IMR-90 (cell line): ENCODE measurements at regions not wholly inside any gene's neighbourhood (a gene's known extent, or its start where the extent isn't known, plus 50 kb on each side); places are given as distances from the start of the nearest gene placed in this dataset.

Source experiments
- ATAC-seq: fragments of 200-7000 bp; cut with Tn5 transposase; 2 replicates; pipeline ENCODE4 v1.9.1; 2020; ENCODE audit warnings: low read depth, mild to moderate bottlenecking, moderate library complexity
- BruUV-seq: library from RNA; stranded (reverse); fragments of 400-500 nt; replicated peaks from 2 replicates; lab custom pipeline; 2021; lab: Mats Ljungman, UMichigan
- CTCF ChIA-PET: fragments of 300-600 bp; formaldehyde crosslinking; extraction: SDS; loops from one replicate; lab custom pipeline; 2021; ENCODE audit warnings: antibody characterized with exemption; lab: Yijun Ruan, JAX
- POLR2A ChIA-PET: fragments of 300-600 bp; sonication (Branson Sonifier 250); formaldehyde crosslinking; loops from one replicate; lab custom pipeline; 2022; ENCODE audit warnings: antibody characterized with exemption; ENCODE audit not compliant: unreplicated experiment; lab: Charles Lee
- DNase-seq: peaks from one replicate; pipeline ENCODE4 v3.0.0; 2013
- H2AFZ ChIP-seq: replicated peaks from 2 replicates; pipeline ENCODE3; 2013; ENCODE audit warnings: low read length, mild to moderate bottlenecking; ENCODE audit not compliant: poor library complexity
- H2AK5ac ChIP-seq: 2 replicates; pipeline ENCODE4 v1.6.1; 2013; ENCODE audit warnings: low read depth, low read length, inconsistent platforms
- H2AK9ac ChIP-seq: replicated peaks from 2 replicates; pipeline ENCODE3; 2013; ENCODE audit warnings: mild to moderate bottlenecking, low read depth, low read length, moderate library complexity; ENCODE audit not compliant: poor library complexity
- H2BK120ac ChIP-seq: 2 replicates; pipeline ENCODE4 v1.6.1; 2013; ENCODE audit warnings: low read depth, low read length, inconsistent platforms
- H2BK15ac ChIP-seq: 3 replicates; pipeline ENCODE4 v1.6.1; 2013; ENCODE audit warnings: low read depth, low read length, inconsistent platforms
- H2BK20ac ChIP-seq: 2 replicates; pipeline ENCODE4 v1.6.1; 2013; ENCODE audit warnings: low read depth, mild to moderate bottlenecking, inconsistent platforms, low read length, moderate library complexity
- H2BK5ac ChIP-seq: 2 replicates; pipeline ENCODE4 v1.6.1; 2013; ENCODE audit warnings: mild to moderate bottlenecking, low read depth, low read length, inconsistent platforms; ENCODE audit not compliant: poor library complexity, severe bottlenecking
- H3K14ac ChIP-seq: replicated peaks from 2 replicates; pipeline ENCODE4 v1.6.1; 2013; ENCODE audit warnings: low read depth, low read length, inconsistent platforms
- H3K18ac ChIP-seq: 2 replicates; pipeline ENCODE4 v1.6.1; 2013; ENCODE audit warnings: low read depth, low read length, control low read depth
- H3K23ac ChIP-seq: 2 replicates; pipeline ENCODE4 v1.6.1; 2013; ENCODE audit warnings: low read depth, low read length, inconsistent platforms
- H3K27ac ChIP-seq: 2 replicates; pipeline ENCODE4 v1.5.1; 2013; ENCODE audit warnings: mild to moderate bottlenecking, control low read depth, low read length; ENCODE audit not compliant: insufficient read depth
- H3K27me3 ChIP-seq: 2 replicates; pipeline ENCODE4 v1.6.1; 2013; ENCODE audit warnings: low read length; ENCODE audit not compliant: control insufficient read depth, insufficient read depth
- H3K36me3 ChIP-seq: 2 replicates; pipeline ENCODE4 v1.6.1; 2013; ENCODE audit warnings: low read length, mixed read lengths; ENCODE audit not compliant: control insufficient read depth, insufficient read depth
- H3K4ac ChIP-seq: 2 replicates; pipeline ENCODE4 v1.6.1; 2013; ENCODE audit warnings: low read depth, low read length, inconsistent platforms
- H3K4me1 ChIP-seq: 2 replicates; pipeline ENCODE4 v1.6.1; 2013; ENCODE audit warnings: low read length, mixed read lengths; ENCODE audit not compliant: control insufficient read depth, insufficient read depth
- H3K4me2 ChIP-seq: 2 replicates; pipeline ENCODE4 v1.6.1; 2013; ENCODE audit warnings: low read depth, mild to moderate bottlenecking, control low read depth, low read length, moderate library complexity
- H3K4me3 ChIP-seq: 2 replicates; pipeline ENCODE4 v1.5.1; 2013; ENCODE audit warnings: low read depth, mild to moderate bottlenecking, control low read depth, low read length, moderate library complexity; ENCODE audit not compliant: insufficient read depth
- H3K56ac ChIP-seq: 2 replicates; pipeline ENCODE4 v1.6.1; 2013; ENCODE audit warnings: low read length, inconsistent platforms; ENCODE audit not compliant: insufficient read depth; ENCODE audit errors: extremely low read depth
- H3K79me1 ChIP-seq, 2 experiments: 2 replicates each; pipeline ENCODE4 v1.6.1; 2013; ENCODE audit warnings: low read length in 2 of 2, inconsistent platforms in 1 of 2, low read depth in 1 of 2
- H3K9ac ChIP-seq: 2 replicates; pipeline ENCODE4 v1.6.1; 2013; ENCODE audit warnings: low read depth, low read length, control low read depth
- H3K9me1 ChIP-seq: 2 replicates; pipeline ENCODE4 v1.6.1; 2013; ENCODE audit warnings: low read length, inconsistent platforms; ENCODE audit not compliant: insufficient read depth
- H3K9me3 ChIP-seq: 2 replicates; pipeline ENCODE4 v1.6.1; 2013; ENCODE audit warnings: low read length; ENCODE audit not compliant: control insufficient read depth, insufficient read depth
- H4K20me1 ChIP-seq: 2 replicates; pipeline ENCODE4 v1.6.1; 2013; ENCODE audit warnings: low read length, inconsistent platforms; ENCODE audit not compliant: insufficient read depth
- H4K5ac ChIP-seq: 2 replicates; pipeline ENCODE4 v1.6.1; 2013; ENCODE audit warnings: mild to moderate bottlenecking, low read depth, low read length, control low read depth
- H4K8ac ChIP-seq, 2 experiments: 2 replicates each; pipeline ENCODE4 v1.6.1; 2013; ENCODE audit warnings: low read depth in 2 of 2, low read length in 2 of 2, control low read depth in 1 of 2, inconsistent platforms in 1 of 2
- H4K91ac ChIP-seq: 2 replicates; pipeline ENCODE4 v1.6.1; 2013; ENCODE audit warnings: low read depth, low read length, inconsistent platforms; ENCODE audit not compliant: insufficient read depth
- BHLHE40 ChIP-seq: fragments of 150-350 bp; IDR thresholded peaks from 2 replicates; pipeline ENCODE4 v1.6.1; 2016; ENCODE audit warnings: mild to moderate bottlenecking, low read depth, low read length
- CHD1 ChIP-seq: IDR thresholded peaks from 2 replicates; pipeline ENCODE4 v1.6.1; 2012; ENCODE audit warnings: low read depth, low read length, improper control_type of control experiment
- ELK1 ChIP-seq: fragments of 150-350 bp; IDR thresholded peaks from 2 replicates; pipeline ENCODE4 v1.6.1; 2016; ENCODE audit warnings: low read depth, mild to moderate bottlenecking, low read length, moderate library complexity, borderline replicate concordance
- FOS ChIP-seq: fragments of 150-350 bp; IDR thresholded peaks from 2 replicates; pipeline ENCODE4 v1.6.1; 2016; ENCODE audit warnings: low read depth, low read length
- MAFK ChIP-seq: IDR thresholded peaks from 2 replicates; pipeline ENCODE4 v1.6.1; 2012; ENCODE audit warnings: low read depth, low read length, improper control_type of control experiment
- POLR2A ChIP-seq: IDR thresholded peaks from 2 replicates; pipeline ENCODE4 v1.6.1; 2012; ENCODE audit warnings: mild to moderate bottlenecking, low read depth, low read length
- RAD21 ChIP-seq: IDR thresholded peaks from 2 replicates; pipeline ENCODE4 v1.6.1; 2012; ENCODE audit warnings: low read length, improper control_type of control experiment
- RCOR1 ChIP-seq: IDR thresholded peaks from 2 replicates; pipeline ENCODE4 v1.6.1; 2012; ENCODE audit warnings: mild to moderate bottlenecking, low read length, improper control_type of control experiment; ENCODE audit not compliant: insufficient replicate concordance
- WGBS, 2 experiments: methylation state at CpG; one replicate each; pipeline versions ENCODE4 v1.1.5 to v1.1.7; 2013; ENCODE audit warnings: missing lambda C conversion rate in 2 of 2; ENCODE audit not compliant: insufficient read length in 1 of 2; ENCODE audit errors: extremely low coverage in 2 of 2; 5-methylcytosine and 5-hydroxymethylcytosine counted together
- dilution Hi-C: fragments of 300-500 bp; cut with HindIII; formaldehyde crosslinking; loops from one replicate; pipeline ENCODE4 v1.14.3; 2018; ENCODE audit warnings: low sequenced_read_pairs; ENCODE audit not compliant: unreplicated experiment
- in situ Hi-C: fragments of 300-500 bp; cut with MboI; formaldehyde crosslinking; loops from 3 replicates; pipeline ENCODE4 v1.14.3; 2019; ENCODE audit warnings: low sequenced_read_pairs, inconsistent platforms, mixed read lengths
- intact Hi-C: fragments of 100-400 bp; cut with micrococcal nuclease; formaldehyde crosslinking; loops from 2 replicates; pipeline ENCODE4 v1.10.0; 2022
- TF ChIP-seq, protein P1 (sequence below): fragments of 150-350 bp; IDR thresholded peaks from 2 replicates; pipeline ENCODE4 v1.6.1; 2017; ENCODE audit warnings: mild to moderate bottlenecking, antibody characterized with exemption, low read length, low read depth

GRCh38 chr9:7967851-7968250 lies 168.3 kb upstream of the DMAC1 start:
- H3K4me3 ChIP-seq: no peak overlapping the region
- H3K56ac ChIP-seq: no peak overlapping the region
- H4K91ac ChIP-seq: no peak overlapping the region
- H3K14ac ChIP-seq: no peak overlapping the region
- H4K5ac ChIP-seq: no peak overlapping the region
- no CpG with 5 or more reads among the region's 2 CpGs for WGBS, 2 experiments
- no peak overlapping the region for H3K4ac ChIP-seq
- no peak overlapping the region for H3K4me2 ChIP-seq
- H3K18ac ChIP-seq: no peak overlapping the region
- BruUV-seq: no TSS peak
- no peaks in the 10 kb centered on the region for H3K4me1 ChIP-seq
- H3K36me3 ChIP-seq: no peaks in the 10 kb centered on the region
- H2BK5ac ChIP-seq: no peak overlapping the region
- H3K9me3 ChIP-seq: peaks cover 4% of the 10 kb centered on the region; the same call in 1 of the 2 replicates
- H3K27me3 ChIP-seq: no peaks in the 10 kb centered on the region
- H3K9me1 ChIP-seq: no peaks in the 10 kb centered on the region
- intact Hi-C loops (no loop called here), in situ Hi-C loops (no loop called here), dilution Hi-C loops (no loop called here)
- H2BK15ac ChIP-seq: no peak overlapping the region
- no peak overlapping the region for H2AFZ ChIP-seq
- no peak overlapping the region for H3K23ac ChIP-seq
- H2BK20ac ChIP-seq: no peak overlapping the region
- H2AK9ac ChIP-seq: no peak overlapping the region
- H2AK5ac ChIP-seq: no peak overlapping the region
- ChIA-PET POLR2A (no interaction called here), CTCF (no interaction called here)
- H4K8ac ChIP-seq: no peak overlapping the region
- no peak for TF ChIP-seq RCOR1
- TF ChIP-seq BHLHE40: no peak
- TF ChIP-seq POLR2A: no peak
- TF ChIP-seq MAFK: no peak
- no peak for TF ChIP-seq CHD1
- no peak for TF ChIP-seq RAD21
- no peak for TF ChIP-seq FOS
- no peak for TF ChIP-seq ELK1
- TF ChIP-seq, protein P1, sequence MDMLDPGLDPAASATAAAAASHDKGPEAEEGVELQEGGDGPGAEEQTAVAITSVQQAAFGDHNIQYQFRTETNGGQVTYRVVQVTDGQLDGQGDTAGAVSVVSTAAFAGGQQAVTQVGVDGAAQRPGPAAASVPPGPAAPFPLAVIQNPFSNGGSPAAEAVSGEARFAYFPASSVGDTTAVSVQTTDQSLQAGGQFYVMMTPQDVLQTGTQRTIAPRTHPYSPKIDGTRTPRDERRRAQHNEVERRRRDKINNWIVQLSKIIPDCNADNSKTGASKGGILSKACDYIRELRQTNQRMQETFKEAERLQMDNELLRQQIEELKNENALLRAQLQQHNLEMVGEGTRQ: no peak
- H3K27ac ChIP-seq: no peak overlapping the region
- H3K79me1 ChIP-seq: no peaks in the 10 kb centered on the region
- H2BK120ac ChIP-seq: no peak overlapping the region
- no peak for DNase-seq
- H4K20me1 ChIP-seq: no peaks in the 10 kb centered on the region
- ATAC-seq: no peak
- no peak overlapping the region for H3K9ac ChIP-seq
